H1 (cell line): ENCODE measurements at regions not wholly inside any gene's neighbourhood (a gene's known extent, or its start where the extent isn't known, plus 50 kb on each side); places are given as distances from the start of the nearest gene placed in this dataset.

Experiments
- BRCA1 ChIP-seq: IDR thresholded peaks from 2 replicates; pipeline ENCODE4 v1.6.1; 2012; ENCODE audit warnings: low read depth, low read length, improper control_type of control experiment
- CHD2 ChIP-seq: IDR thresholded peaks from 2 replicates; pipeline ENCODE4 v1.6.1; 2012; ENCODE audit warnings: low read length, improper control_type of control experiment
- EP300 ChIP-seq, 2 experiments: IDR thresholded peaks; 1 replicate in 1 of 2; 2 replicates in 1 of 2; pipeline ENCODE4 v1.6.1; 2011 to 2012; ENCODE audit warnings: low read depth in 2 of 2, low read length in 2 of 2, mild to moderate bottlenecking in 2 of 2, borderline replicate concordance in 1 of 2, inconsistent platforms in 1 of 2, moderate library complexity in 1 of 2
- GTF2F1 ChIP-seq: IDR thresholded peaks from 2 replicates; pipeline ENCODE4 v1.6.1; 2012; ENCODE audit warnings: low read depth, low read length, improper control_type of control experiment, borderline replicate concordance
- KDM4A ChIP-seq: IDR thresholded peaks from one replicate; pipeline ENCODE4 v1.7.1; 2012; ENCODE audit warnings: low read depth, mild to moderate bottlenecking, moderate library complexity, low read length, inconsistent platforms; ENCODE audit not compliant: severe bottlenecking
- RAD21 ChIP-seq, 2 experiments: IDR thresholded peaks in 1 of 2; conservative IDR thresholded peaks in 1 of 2; 2 replicates each; pipeline ENCODE4 v1.6.1; 2011; ENCODE audit warnings: low read depth in 2 of 2, low read length in 2 of 2, improper control_type of control experiment in 1 of 2, inconsistent platforms in 1 of 2, mild to moderate bottlenecking in 1 of 2, moderate library complexity in 1 of 2
- RXRA ChIP-seq: IDR thresholded peaks from 2 replicates; pipeline ENCODE4 v1.6.1; 2011; ENCODE audit warnings: low read depth, mild to moderate bottlenecking, low read length, moderate library complexity; ENCODE audit not compliant: insufficient read depth
- SP4 ChIP-seq: IDR thresholded peaks from 2 replicates; pipeline ENCODE4 v1.6.1; 2012; ENCODE audit warnings: low read length, inconsistent platforms
- TBP ChIP-seq: IDR thresholded peaks from 2 replicates; pipeline ENCODE4 v1.6.1; 2011; ENCODE audit warnings: low read depth, low read length, improper control_type of control experiment
- TF ChIP-seq, protein P1 (sequence below): fragments of 300-600 bp; sonication (generic); IDR thresholded peaks from 2 replicates; pipeline ENCODE4 v1.7.1; 2012; ENCODE audit warnings: low read length, moderate library complexity, mild to moderate bottlenecking, inconsistent platforms; ENCODE audit not compliant: insufficient replicate concordance
- TF ChIP-seq, protein P2 (sequence below): IDR thresholded peaks from 2 replicates; pipeline ENCODE4 v1.6.1; 2011; ENCODE audit warnings: low read depth, mild to moderate bottlenecking, low read length; ENCODE audit not compliant: insufficient read depth

DNA sequence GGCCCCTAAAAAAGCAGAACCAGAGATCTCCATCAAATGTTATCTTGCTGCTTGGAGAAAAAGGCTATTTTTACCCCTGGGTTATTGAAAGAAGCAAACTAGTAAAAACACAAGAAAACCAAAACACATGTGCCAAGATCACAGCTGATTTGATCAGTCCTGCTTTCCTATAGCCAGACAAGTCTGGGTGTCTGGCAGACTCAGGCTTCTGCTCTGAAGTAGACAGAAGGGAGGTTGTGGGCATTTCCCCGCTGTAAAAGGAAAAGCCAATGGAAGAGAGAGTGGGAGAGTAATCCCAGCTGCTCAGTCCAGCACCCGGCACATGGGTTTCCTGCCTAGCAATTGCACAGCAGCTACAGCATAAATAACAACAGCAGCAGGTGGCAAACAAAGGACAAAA lies 177.9 kb downstream of the PHLDA1 start (continued):
- TF ChIP-seq, protein P1, sequence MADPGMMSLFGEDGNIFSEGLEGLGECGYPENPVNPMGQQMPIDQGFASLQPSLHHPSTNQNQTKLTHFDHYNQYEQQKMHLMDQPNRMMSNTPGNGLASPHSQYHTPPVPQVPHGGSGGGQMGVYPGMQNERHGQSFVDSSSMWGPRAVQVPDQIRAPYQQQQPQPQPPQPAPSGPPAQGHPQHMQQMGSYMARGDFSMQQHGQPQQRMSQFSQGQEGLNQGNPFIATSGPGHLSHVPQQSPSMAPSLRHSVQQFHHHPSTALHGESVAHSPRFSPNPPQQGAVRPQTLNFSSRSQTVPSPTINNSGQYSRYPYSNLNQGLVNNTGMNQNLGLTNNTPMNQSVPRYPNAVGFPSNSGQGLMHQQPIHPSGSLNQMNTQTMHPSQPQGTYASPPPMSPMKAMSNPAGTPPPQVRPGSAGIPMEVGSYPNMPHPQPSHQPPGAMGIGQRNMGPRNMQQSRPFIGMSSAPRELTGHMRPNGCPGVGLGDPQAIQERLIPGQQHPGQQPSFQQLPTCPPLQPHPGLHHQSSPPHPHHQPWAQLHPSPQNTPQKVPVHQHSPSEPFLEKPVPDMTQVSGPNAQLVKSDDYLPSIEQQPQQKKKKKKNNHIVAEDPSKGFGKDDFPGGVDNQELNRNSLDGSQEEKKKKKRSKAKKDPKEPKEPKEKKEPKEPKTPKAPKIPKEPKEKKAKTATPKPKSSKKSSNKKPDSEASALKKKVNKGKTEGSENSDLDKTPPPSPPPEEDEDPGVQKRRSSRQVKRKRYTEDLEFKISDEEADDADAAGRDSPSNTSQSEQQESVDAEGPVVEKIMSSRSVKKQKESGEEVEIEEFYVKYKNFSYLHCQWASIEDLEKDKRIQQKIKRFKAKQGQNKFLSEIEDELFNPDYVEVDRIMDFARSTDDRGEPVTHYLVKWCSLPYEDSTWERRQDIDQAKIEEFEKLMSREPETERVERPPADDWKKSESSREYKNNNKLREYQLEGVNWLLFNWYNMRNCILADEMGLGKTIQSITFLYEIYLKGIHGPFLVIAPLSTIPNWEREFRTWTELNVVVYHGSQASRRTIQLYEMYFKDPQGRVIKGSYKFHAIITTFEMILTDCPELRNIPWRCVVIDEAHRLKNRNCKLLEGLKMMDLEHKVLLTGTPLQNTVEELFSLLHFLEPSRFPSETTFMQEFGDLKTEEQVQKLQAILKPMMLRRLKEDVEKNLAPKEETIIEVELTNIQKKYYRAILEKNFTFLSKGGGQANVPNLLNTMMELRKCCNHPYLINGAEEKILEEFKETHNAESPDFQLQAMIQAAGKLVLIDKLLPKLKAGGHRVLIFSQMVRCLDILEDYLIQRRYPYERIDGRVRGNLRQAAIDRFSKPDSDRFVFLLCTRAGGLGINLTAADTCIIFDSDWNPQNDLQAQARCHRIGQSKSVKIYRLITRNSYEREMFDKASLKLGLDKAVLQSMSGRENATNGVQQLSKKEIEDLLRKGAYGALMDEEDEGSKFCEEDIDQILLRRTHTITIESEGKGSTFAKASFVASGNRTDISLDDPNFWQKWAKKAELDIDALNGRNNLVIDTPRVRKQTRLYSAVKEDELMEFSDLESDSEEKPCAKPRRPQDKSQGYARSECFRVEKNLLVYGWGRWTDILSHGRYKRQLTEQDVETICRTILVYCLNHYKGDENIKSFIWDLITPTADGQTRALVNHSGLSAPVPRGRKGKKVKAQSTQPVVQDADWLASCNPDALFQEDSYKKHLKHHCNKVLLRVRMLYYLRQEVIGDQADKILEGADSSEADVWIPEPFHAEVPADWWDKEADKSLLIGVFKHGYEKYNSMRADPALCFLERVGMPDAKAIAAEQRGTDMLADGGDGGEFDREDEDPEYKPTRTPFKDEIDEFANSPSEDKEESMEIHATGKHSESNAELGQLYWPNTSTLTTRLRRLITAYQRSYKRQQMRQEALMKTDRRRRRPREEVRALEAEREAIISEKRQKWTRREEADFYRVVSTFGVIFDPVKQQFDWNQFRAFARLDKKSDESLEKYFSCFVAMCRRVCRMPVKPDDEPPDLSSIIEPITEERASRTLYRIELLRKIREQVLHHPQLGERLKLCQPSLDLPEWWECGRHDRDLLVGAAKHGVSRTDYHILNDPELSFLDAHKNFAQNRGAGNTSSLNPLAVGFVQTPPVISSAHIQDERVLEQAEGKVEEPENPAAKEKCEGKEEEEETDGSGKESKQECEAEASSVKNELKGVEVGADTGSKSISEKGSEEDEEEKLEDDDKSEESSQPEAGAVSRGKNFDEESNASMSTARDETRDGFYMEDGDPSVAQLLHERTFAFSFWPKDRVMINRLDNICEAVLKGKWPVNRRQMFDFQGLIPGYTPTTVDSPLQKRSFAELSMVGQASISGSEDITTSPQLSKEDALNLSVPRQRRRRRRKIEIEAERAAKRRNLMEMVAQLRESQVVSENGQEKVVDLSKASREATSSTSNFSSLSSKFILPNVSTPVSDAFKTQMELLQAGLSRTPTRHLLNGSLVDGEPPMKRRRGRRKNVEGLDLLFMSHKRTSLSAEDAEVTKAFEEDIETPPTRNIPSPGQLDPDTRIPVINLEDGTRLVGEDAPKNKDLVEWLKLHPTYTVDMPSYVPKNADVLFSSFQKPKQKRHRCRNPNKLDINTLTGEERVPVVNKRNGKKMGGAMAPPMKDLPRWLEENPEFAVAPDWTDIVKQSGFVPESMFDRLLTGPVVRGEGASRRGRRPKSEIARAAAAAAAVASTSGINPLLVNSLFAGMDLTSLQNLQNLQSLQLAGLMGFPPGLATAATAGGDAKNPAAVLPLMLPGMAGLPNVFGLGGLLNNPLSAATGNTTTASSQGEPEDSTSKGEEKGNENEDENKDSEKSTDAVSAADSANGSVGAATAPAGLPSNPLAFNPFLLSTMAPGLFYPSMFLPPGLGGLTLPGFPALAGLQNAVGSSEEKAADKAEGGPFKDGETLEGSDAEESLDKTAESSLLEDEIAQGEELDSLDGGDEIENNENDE: no peak
- TF ChIP-seq KDM4A (no peak), RAD21 (IDR thresholded peaks at IDR 0.05 in 1 of 2, conservative IDR thresholded peaks at IDR 0.05 in 1 of 2; ENCODE audit: low read depth in 2 of 2, low read length in 2 of 2) (no peak), EP300 (IDR thresholded peaks at IDR 0.05; ENCODE audit: borderline replicate concordance in 1 of 2, low read depth in 2 of 2, low read length in 2 of 2) (no peak), BRCA1 (no peak), CHD2 (no peak), TBP (no peak), GTF2F1 (no peak), RXRA (no peak), SP4 (no peak)
- TF ChIP-seq, protein P2, sequence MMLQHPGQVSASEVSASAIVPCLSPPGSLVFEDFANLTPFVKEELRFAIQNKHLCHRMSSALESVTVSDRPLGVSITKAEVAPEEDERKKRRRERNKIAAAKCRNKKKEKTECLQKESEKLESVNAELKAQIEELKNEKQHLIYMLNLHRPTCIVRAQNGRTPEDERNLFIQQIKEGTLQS: no peak
